Tibial nerve (tissue), 4 donors: ENCODE measurements at regions not wholly inside any gene's neighbourhood (a gene's known extent, or its start where the extent isn't known, plus 50 kb on each side); places are given as distances from the start of the nearest gene placed in this dataset.
"Not testable (repeated sequence)": the region's sequence is repeated elsewhere in the genome, so short reads cannot be mapped to it uniquely, and the experiment has no call there.

Experiments used
- DNase-seq, 2 donors: peaks; one replicate each; pipeline ENCODE4 v3.0.0-alpha.2; 2019; ENCODE audit warnings: low spot score in 2 of 2
- H3K27ac ChIP-seq, 4 donors: fragments of 200-600 bp; sonication (generic) in 3 of 4; one replicate each; pipeline ENCODE4 v1.5.1; 2017 to 2019; ENCODE audit warnings: mild to moderate bottlenecking in 1 of 4
- H3K27me3 ChIP-seq, 2 donors: fragments of 200-600 bp; sonication (generic) in 1 of 2; one replicate each; pipeline versions ENCODE4 v1.5.1 to v1.6.0; 2017 to 2019
- H3K36me3 ChIP-seq, 3 donors: fragments of 200-600 bp; sonication (generic); one replicate each; pipeline ENCODE4 v1.5.1; 2018 to 2019
- H3K4me1 ChIP-seq, 4 donors: fragments of 200-600 bp; sonication (generic) in 3 of 4; one replicate each; pipeline ENCODE4 v1.5.1; 2017 to 2019
- H3K4me3 ChIP-seq, 4 donors: fragments of 200-600 bp; sonication (generic) in 3 of 4; one replicate each; pipeline ENCODE4 v1.5.1; 2017 to 2019; ENCODE audit warnings: mild to moderate bottlenecking in 1 of 4, moderate library complexity in 1 of 4
- H3K9me3 ChIP-seq, 4 donors: fragments of 200-600 bp; sonication (generic) in 3 of 4; one replicate each; pipeline ENCODE4 v1.5.1; 2017 to 2019
- CTCF ChIP-seq, 5 experiments: fragments of 200-600 bp in 3 of 5; fragments of 450-650 bp in 2 of 5; sonication (generic) in 3 of 5; IDR thresholded peaks; one replicate each; pipeline ENCODE4 v1.5.1; 2016 to 2019; ENCODE audit warnings: antibody characterized with exemption in 5 of 5, mild to moderate bottlenecking in 3 of 5, moderate library complexity in 2 of 5
- EP300 ChIP-seq, 2 donors: sonication (generic); formaldehyde crosslinking; IDR thresholded peaks; one replicate each; pipeline ENCODE4 v1.6.1; 2017; ENCODE audit warnings: antibody characterized with exemption in 2 of 2, mild to moderate bottlenecking in 1 of 2
- POLR2A ChIP-seq, 2 donors: fragments of 450-650 bp; IDR thresholded peaks; one replicate each; pipeline ENCODE4 v1.6.1; 2017; ENCODE audit warnings: antibody characterized with exemption in 2 of 2, mild to moderate bottlenecking in 2 of 2, moderate library complexity in 2 of 2
- WGBS, 2 donors: methylation state at CpG; one replicate each; pipeline ENCODE4 v1.1.5; 2018; 5-methylcytosine and 5-hydroxymethylcytosine counted together

GRCh38 chr13:81565849-81566248 is 1224.9 kb upstream of the SPRY2 start:
- no peaks in the 10 kb centered on the region for H3K27me3 ChIP-seq
- no peak for DNase-seq
- no peaks in the 10 kb centered on the region for H3K36me3 ChIP-seq
- no peak overlapping the region for H3K4me3 ChIP-seq
- peaks cover 0 to 3% (median 0%) of the 10 kb centered on the region in 4 donors for H3K9me3 ChIP-seq
- no peak overlapping the region for H3K27ac ChIP-seq
- TF ChIP-seq POLR2A (IDR thresholded peaks at IDR 0.05), result no peak
- TF ChIP-seq CTCF (IDR thresholded peaks at IDR 0.05), result no peak
- no peak for TF ChIP-seq EP300 (IDR thresholded peaks at IDR 0.05)
- H3K4me1 ChIP-seq, result no peaks in the 10 kb centered on the region
- 76 to 86% methylated on average over 1 of the region's 1 CpG for WGBS, 2 donors

DNA sequence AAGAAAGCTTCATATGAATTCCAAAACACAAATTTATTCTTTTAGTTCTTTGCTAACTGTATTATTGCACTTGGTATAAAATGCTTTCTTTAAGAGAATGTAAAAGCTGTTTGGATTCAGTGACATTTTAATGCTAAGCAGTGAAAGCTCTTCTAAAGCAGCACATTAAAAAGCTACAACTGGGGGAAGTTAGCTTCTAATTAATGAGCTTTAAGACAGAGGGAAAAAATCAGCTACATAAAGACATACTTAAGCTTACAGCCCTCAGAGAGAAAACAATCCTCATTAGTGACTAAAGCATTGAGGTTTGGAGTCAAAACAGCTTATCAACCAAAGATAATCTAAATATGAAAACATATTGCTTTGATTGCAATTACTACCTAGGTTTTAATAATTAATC is 1222.2 kb upstream of the SPRY2 start:
- no peaks in the 10 kb centered on the region for H3K4me1 ChIP-seq
- no peak overlapping the region for H3K4me3 ChIP-seq
- no peak overlapping the region for H3K27ac ChIP-seq
- TF ChIP-seq CTCF (IDR thresholded peaks at IDR 0.05), result no peak
- no peak for TF ChIP-seq EP300 (IDR thresholded peaks at IDR 0.05)
- no peak for DNase-seq
- no peaks in the 10 kb centered on the region for H3K36me3 ChIP-seq
- H3K9me3 ChIP-seq, result peaks cover 0 to 3% (median 0%) of the 10 kb centered on the region in 4 donors
- no peaks in the 10 kb centered on the region for H3K27me3 ChIP-seq

- WGBS, 2 donors, result 72 to 78% methylated on average over 2 of the region's 2 CpGs
- Histone ChIP-seq H3K9me3 (peaks cover 0 to 3% (median 0%) of the 10 kb centered on the region in 4 donors), H3K36me3 (no peaks in the 10 kb centered on the region), H3K4me1 (no peaks in the 10 kb centered on the region), H3K4me3 (no peak overlapping the region), H3K27ac (no peak overlapping the region), H3K27me3 (no peaks in the 10 kb centered on the region)
- no peak for TF ChIP-seq POLR2A (IDR thresholded peaks at IDR 0.05)
- no peak for TF ChIP-seq EP300 (IDR thresholded peaks at IDR 0.05)
- no peak for TF ChIP-seq CTCF (IDR thresholded peaks at IDR 0.05)
- no peak for DNase-seq
These were observed 1221.7 kb upstream of the SPRY2 start for GRCh38 chr13:81562598-81562997.

DNA sequence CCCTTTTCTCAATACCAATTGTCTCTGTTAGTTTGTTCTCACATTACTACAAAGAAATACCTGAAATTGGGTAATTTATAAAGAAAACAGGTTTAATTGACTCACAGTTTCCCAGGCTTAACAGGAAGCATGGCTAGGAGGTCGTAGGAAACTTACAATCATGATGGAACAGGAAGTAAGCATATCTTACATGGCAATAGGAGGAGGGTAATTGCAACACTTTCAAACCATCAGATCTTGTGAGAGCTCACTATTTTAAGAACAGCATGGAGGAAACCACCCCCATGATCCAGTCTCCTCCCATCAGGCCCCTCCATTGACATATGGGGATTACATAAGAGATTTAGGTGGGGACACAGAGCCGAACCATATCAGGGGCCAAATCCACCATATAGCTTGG is 1210.1 kb upstream of the SPRY2 start:
- no peak overlapping the region for H3K4me3 ChIP-seq
- H3K4me1 ChIP-seq, result no peaks in the 10 kb centered on the region
- no peak overlapping the region for H3K27ac ChIP-seq
- H3K27me3 ChIP-seq, result no peaks in the 10 kb centered on the region
- peaks cover 0 to 6% (median 0%) of the 10 kb centered on the region in 4 donors for H3K9me3 ChIP-seq
- TF ChIP-seq EP300 (IDR thresholded peaks at IDR 0.05) (no peak), POLR2A (IDR thresholded peaks at IDR 0.05) (no peak), CTCF (IDR thresholded peaks at IDR 0.05) (no peak)
- DNase-seq, result no peak
- no peaks in the 10 kb centered on the region for H3K36me3 ChIP-seq
- WGBS, 2 donors, result 41 to 75% methylated on average over 2 of the region's 2 CpGs

DNA sequence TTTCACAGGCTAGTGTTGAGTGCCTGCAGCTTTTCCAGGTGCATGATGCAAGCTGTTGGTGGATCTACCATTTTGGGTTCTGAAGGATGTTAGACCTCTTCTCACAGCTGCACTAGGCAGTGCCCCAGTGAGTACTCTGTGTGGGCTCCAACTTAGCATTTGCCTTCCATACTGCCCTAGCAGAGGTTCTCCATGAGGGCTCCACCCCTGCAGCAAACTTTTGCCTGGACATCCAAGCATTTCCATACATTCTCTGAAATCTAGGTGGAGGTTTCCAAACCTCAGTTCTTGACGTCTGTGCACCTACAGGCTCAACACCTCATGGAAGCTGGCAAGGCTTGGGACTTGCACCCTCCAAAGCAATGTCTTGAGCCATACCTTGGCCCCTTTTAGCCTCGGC is 1205.4 kb upstream of the SPRY2 start:
- H3K36me3 ChIP-seq, H3K9me3 ChIP-seq, H3K4me1 ChIP-seq, DNase-seq, H3K27me3 ChIP-seq, H3K4me3 ChIP-seq, H3K27ac ChIP-seq: not testable (repeated sequence)
- 93 to 96% methylated on average over 2 of the region's 2 CpGs for WGBS, 2 donors

- no peak for DNase-seq
- Histone ChIP-seq H3K4me1 (no peaks in the 10 kb centered on the region), H3K9me3 (no peaks in the 10 kb centered on the region), H3K36me3 (no peaks in the 10 kb centered on the region), H3K4me3 (no peak overlapping the region), H3K27me3 (no peaks in the 10 kb centered on the region), H3K27ac (no peak overlapping the region)
- TF ChIP-seq EP300 (IDR thresholded peaks at IDR 0.05), result no peak
- peak in 3 of 5 experiments; percentile 14 to 32 (median 17) for TF ChIP-seq CTCF (IDR thresholded peaks at IDR 0.05)
- 60 to 65% methylated on average over 1 of the region's 1 CpG for WGBS, 2 donors
These were observed 1199.9 kb upstream of the SPRY2 start for GRCh38 chr13:81540777-81541176.
